WTC11 (cell line): ENCODE measurements at regions not wholly inside any gene's neighbourhood (a gene's known extent, or its start where the extent isn't known, plus 50 kb on each side); places are given as distances from the start of the nearest gene placed in this dataset.

ENCODE experiments used
- AR ChIP-seq: fragments of 250-450 bp; sonication (Bioruptor Pico); IDR thresholded peaks from 2 replicates; pipeline ENCODE4 v1.9.0; 2021; ENCODE audit warnings: mild to moderate bottlenecking
- ATF3 ChIP-seq: sonication (generic); formaldehyde crosslinking; conservative IDR thresholded peaks from 2 replicates; pipeline ENCODE4 v1.8.1; 2022; ENCODE audit warnings: mild to moderate bottlenecking, missing genetic modification reagents
- CBFB ChIP-seq: sonication (generic); formaldehyde crosslinking; IDR thresholded peaks from 2 replicates; pipeline ENCODE4 v1.8.1; 2022; ENCODE audit warnings: mild to moderate bottlenecking, low read depth, missing genetic modification reagents
- CREB1 ChIP-seq: sonication (generic); formaldehyde crosslinking; IDR thresholded peaks from 2 replicates; pipeline ENCODE4 v1.8.0; 2023; ENCODE audit warnings: mild to moderate bottlenecking, missing genetic modification reagents
- CTCF ChIP-seq: fragments of 200-600 bp; IDR thresholded peaks from 2 replicates; pipeline ENCODE4 v1.8.0; 2022; ENCODE audit warnings: antibody characterized with exemption
- E2F1 ChIP-seq: sonication (generic); formaldehyde crosslinking; IDR thresholded peaks from 2 replicates; pipeline ENCODE4 v1.8.0; 2022; ENCODE audit warnings: mild to moderate bottlenecking, missing genetic modification reagents
- ESRRA ChIP-seq: sonication (generic); formaldehyde crosslinking; IDR thresholded peaks from 2 replicates; pipeline ENCODE4 v1.8.1; 2022; ENCODE audit warnings: mild to moderate bottlenecking, missing genetic modification reagents, borderline replicate concordance
- FOXP1 ChIP-seq: sonication (generic); formaldehyde crosslinking; IDR thresholded peaks from 2 replicates; pipeline ENCODE4 v1.8.0; 2022; ENCODE audit warnings: missing genetic modification reagents, mild to moderate bottlenecking, moderate library complexity, borderline replicate concordance
- GTF2I ChIP-seq: fragments of 250-450 bp; sonication (Bioruptor Pico); conservative IDR thresholded peaks from 2 replicates; pipeline ENCODE4 v1.4.0; 2021; ENCODE audit warnings: mild to moderate bottlenecking
- IRF1 ChIP-seq: sonication (generic); formaldehyde crosslinking; IDR thresholded peaks from 2 replicates; pipeline ENCODE4 v1.8.0; 2023; ENCODE audit warnings: missing genetic modification reagents
- RELA ChIP-seq: sonication (generic); formaldehyde crosslinking; IDR thresholded peaks from 2 replicates; pipeline ENCODE4 v1.8.1; 2022; ENCODE audit warnings: missing genetic modification reagents, mild to moderate bottlenecking, borderline replicate concordance
- RORB ChIP-seq: fragments of 250-450 bp; sonication (Bioruptor Pico); IDR thresholded peaks from 2 replicates; pipeline ENCODE4 v1.9.0; 2021; ENCODE audit warnings: mild to moderate bottlenecking
- SP1 ChIP-seq: sonication (generic); formaldehyde crosslinking; conservative IDR thresholded peaks from 2 replicates; pipeline ENCODE4 v1.8.1; 2022; ENCODE audit warnings: missing genetic modification reagents
- TCF7 ChIP-seq: sonication (generic); formaldehyde crosslinking; IDR thresholded peaks from 2 replicates; pipeline ENCODE4 v1.8.0; 2022; ENCODE audit warnings: mild to moderate bottlenecking, low read depth, missing genetic modification reagents, moderate library complexity

- TF ChIP-seq CTCF: no peak
- no peak for TF ChIP-seq SP1 (CRISPR knock-in tag)
- no peak for TF ChIP-seq E2F1
- TF ChIP-seq RORB (CRISPR knock-in tag): no peak
- TF ChIP-seq FOXP1: no peak
- TF ChIP-seq ESRRA (CRISPR knock-in tag): no peak
- no peak for TF ChIP-seq RELA
- no peak for TF ChIP-seq IRF1 (CRISPR knock-in tag)
- no peak for TF ChIP-seq AR (CRISPR knock-in tag)
- TF ChIP-seq ATF3 (CRISPR knock-in tag): no peak
- no peak for TF ChIP-seq TCF7
- no peak for TF ChIP-seq CREB1
- no peak for TF ChIP-seq CBFB (CRISPR knock-in tag)
- no peak for TF ChIP-seq GTF2I (CRISPR knock-in tag)
Measured at GRCh38 chr1:4160181-4160580, 260.1 kb upstream of the C1orf174 start.
